Heart right ventricle (tissue), 16 donors: ENCODE measurements at regions not wholly inside any gene's neighbourhood (a gene's known extent, or its start where the extent isn't known, plus 50 kb on each side); places are given as distances from the start of the nearest gene placed in this dataset.
A peak's percentile ranks its signal among the peaks of the same experiment; 100 is the strongest.

ENCODE experiments used
- ATAC-seq, 8 donors: fragments of 200-7000 bp; cut with Tn5 transposase; one replicate each; pipeline ENCODE4 v1.9.1; 2020; ENCODE audit warnings: mild to moderate bottlenecking in 8 of 8, moderate library complexity in 8 of 8, moderate number of reproducible peaks in 1 of 8
- DNase-seq, 2 donors: peaks; one replicate each; pipeline ENCODE4 v3.0.0-alpha.2; 2020
- H3K27ac ChIP-seq, 10 donors: fragments of 200-600 bp; sonication (generic) in 2 of 10; one replicate each; pipeline versions ENCODE4 v1.5.0 to v1.8.0; 2020 to 2022; ENCODE audit warnings: mild to moderate bottlenecking in 3 of 10
- H3K27me3 ChIP-seq, 7 donors: fragments of 200-600 bp; one replicate each; pipeline ENCODE4 v1.8.0; 2021 to 2022; ENCODE audit warnings: mild to moderate bottlenecking in 2 of 7
- H3K36me3 ChIP-seq, 9 donors: fragments of 200-600 bp; sonication (generic) in 1 of 9; one replicate each; pipeline versions ENCODE4 v1.5.0 to v1.8.0; 2020 to 2022; ENCODE audit warnings: mild to moderate bottlenecking in 2 of 9
- H3K4me1 ChIP-seq, 9 donors: fragments of 200-600 bp; sonication (generic) in 1 of 9; one replicate each; pipeline versions ENCODE4 v1.5.0 to v1.8.0; 2020 to 2022; ENCODE audit warnings: mild to moderate bottlenecking in 4 of 9
- H3K4me3 ChIP-seq, 10 donors: fragments of 200-600 bp; sonication (generic) in 2 of 10; one replicate each; pipeline versions ENCODE4 v1.5.0 to v1.8.0; 2020 to 2022; ENCODE audit warnings: mild to moderate bottlenecking in 7 of 10, moderate library complexity in 2 of 10
- H3K9me3 ChIP-seq, 11 donors: fragments of 200-600 bp in 10 of 11; sonication (generic) in 2 of 11; one replicate each; pipeline versions ENCODE4 v1.5.0 to v1.8.0; 2013 to 2022; ENCODE audit warnings: mild to moderate bottlenecking in 2 of 11, control low read depth in 1 of 11, moderate library complexity in 1 of 11
- WGBS, 2 donors: extraction: QIAGEN DNeasy Blood & Tissue Kit; methylation state at CpG; one replicate each; pipeline ENCODE4 v1.1.7; 2013; ENCODE audit warnings: inconsistent platforms in 1 of 2; 5-methylcytosine and 5-hydroxymethylcytosine counted together
- intact Hi-C, 10 donors: fragments of 100-400 bp; cut with DNase I; formaldehyde crosslinking; loops; one replicate each; pipeline versions ENCODE4 v1.11.1 to v1.14.2; 2022
- TF ChIP-seq, protein P1 (sequence below), 9 donors: fragments of 200-600 bp; sonication (generic) in 2 of 9; IDR thresholded peaks; one replicate each; pipeline versions ENCODE4 v1.5.0 to v1.8.0; 2021 to 2022; ENCODE audit warnings: antibody characterized with exemption in 9 of 9, mild to moderate bottlenecking in 5 of 9, moderate library complexity in 1 of 9
- donor health status: Arrhythmogenic right ventricular cardiomyopathy.
- donor health status: ischemic (EF 13 %, LVEDD 7.1; RV severe dilation, severe dysfunction).
- donor health status: healthy with polysubstance abuse.
- donor health status: DM: no; HTN: yes; CAD: no.
- donor health status: DM: no; HTN: no; CAD: no.
- donor health status: ischemic (EF 25% LVEDD 6.9; RV normal size, moderate dysfunction).
- donor health status: ischemic (EF 25% LVEDD 5.7; RV mildly dilated, moderate dysfunction).
- donor health status: healthy.
- donor health status: DM: yes; HTN: yes; CAD: no.
- donor health status: Ischemic cardiomyopathy.
- donor health status: ischemic (EF 35%, LVEDD 5.7; RV mildly dilated, moderate dysfunction).
- donor health status: nonischemic (EF 11% LVEDD 7.7; RV severe dilation, severe dysfunction).
- donor health status: DM: yes; HTN: yes; CAD: no.
- donor health status: PGD.
- donor health status: ischemic (EF 29% LVEDD 5.4; RV normal size, mild dysfunction).
- donor health status: nonischemic (EF 23%, LVEDD 6.1; RV moderate dilation, normal function).

DNA sequence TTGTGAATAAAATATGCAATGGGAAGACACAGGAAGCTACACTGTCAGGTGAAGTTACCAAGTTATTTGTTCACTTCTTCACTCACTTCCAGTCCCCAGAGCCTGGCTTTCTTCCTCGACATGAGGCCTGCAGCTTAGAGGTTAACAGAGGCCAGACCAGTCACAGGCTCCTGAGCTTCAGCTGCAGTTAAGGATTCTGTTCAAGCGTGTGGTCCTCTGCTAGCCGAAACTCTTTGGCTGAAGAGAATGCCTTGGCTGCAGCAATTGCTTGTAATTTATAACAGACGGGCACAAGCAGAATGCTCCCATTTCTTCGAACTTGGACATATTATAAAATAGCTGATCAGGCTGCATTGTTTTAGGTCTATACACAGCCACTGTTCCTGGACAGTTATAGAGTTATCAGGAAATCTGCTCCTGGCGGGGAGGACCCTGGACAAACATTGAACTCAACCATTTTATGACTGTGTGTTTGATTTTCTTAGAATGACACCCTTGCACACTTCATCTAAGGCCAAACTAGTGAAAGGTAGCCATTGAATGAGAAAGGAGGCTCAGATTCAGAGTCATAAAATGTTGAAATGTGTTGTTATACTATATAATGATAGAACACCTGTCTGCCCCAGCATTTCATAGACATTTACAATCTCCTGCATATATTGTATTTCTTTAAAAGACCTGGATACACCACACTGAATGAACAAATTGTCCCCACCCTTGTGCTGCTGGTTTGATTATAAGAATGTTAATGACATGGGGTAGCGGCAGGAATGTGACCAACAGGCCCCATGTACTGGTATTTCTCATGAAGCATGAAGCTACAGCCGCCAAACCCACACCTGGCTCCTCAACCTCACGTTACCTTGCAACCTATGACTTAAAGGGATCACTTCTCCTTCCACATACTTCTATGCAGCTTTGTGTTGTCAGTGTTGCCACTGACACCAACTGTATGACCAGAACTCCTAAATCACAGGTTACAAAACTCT is 153.6 kb downstream of the TDRD15 start:
- H3K36me3 ChIP-seq: no peaks in the 10 kb centered on the region
- H3K9me3 ChIP-seq: no peaks in the 10 kb centered on the region
- DNase-seq: no peak
- no peaks in the 10 kb centered on the region for H3K27me3 ChIP-seq
- 79 to 91% methylated on average over 9 of the region's 9 CpGs for WGBS, 2 donors
- peak overlapping the region in 1 of 10 donors; percentile 7 for H3K27ac ChIP-seq
- peak in 1 of 8 donors; percentile 27 for ATAC-seq
- TF ChIP-seq, protein P1, sequence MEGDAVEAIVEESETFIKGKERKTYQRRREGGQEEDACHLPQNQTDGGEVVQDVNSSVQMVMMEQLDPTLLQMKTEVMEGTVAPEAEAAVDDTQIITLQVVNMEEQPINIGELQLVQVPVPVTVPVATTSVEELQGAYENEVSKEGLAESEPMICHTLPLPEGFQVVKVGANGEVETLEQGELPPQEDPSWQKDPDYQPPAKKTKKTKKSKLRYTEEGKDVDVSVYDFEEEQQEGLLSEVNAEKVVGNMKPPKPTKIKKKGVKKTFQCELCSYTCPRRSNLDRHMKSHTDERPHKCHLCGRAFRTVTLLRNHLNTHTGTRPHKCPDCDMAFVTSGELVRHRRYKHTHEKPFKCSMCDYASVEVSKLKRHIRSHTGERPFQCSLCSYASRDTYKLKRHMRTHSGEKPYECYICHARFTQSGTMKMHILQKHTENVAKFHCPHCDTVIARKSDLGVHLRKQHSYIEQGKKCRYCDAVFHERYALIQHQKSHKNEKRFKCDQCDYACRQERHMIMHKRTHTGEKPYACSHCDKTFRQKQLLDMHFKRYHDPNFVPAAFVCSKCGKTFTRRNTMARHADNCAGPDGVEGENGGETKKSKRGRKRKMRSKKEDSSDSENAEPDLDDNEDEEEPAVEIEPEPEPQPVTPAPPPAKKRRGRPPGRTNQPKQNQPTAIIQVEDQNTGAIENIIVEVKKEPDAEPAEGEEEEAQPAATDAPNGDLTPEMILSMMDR (IDR thresholded peaks at IDR 0.05): no peak
- peaks cover 0 to 37% (median 0%) of the 10 kb centered on the region in 9 donors for H3K4me1 ChIP-seq
- H3K4me3 ChIP-seq: no peak overlapping the region
- intact Hi-C loops: no loop called here

DNA sequence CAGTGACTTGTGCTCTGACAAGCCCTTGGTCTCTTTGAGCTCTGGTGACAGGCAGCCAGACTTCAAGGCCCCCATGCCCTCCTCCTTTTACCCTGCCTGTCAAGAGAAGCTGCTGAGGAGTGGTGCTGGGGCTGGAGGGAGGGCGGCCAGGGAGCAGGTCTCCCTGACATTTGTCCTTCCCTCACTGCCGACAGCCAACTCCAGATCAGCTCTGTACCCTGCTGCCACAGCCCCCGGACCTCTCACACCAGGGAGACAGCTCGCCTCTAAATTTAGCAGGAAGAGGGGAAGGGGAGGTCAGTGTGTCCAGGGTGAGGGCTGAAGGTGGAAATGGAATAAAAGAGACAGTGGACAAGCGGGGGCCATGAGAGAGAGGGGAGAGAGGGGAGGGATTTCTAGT is 155.8 kb downstream of the TDRD15 start:
- Histone ChIP-seq H3K27me3 (no peaks in the 10 kb centered on the region), H3K4me3 (no peak overlapping the region), H3K9me3 (no peaks in the 10 kb centered on the region), H3K27ac (peak overlapping the region in 7 of 10 donors; percentile 14 to 69 (median 41)), H3K4me1 (peaks cover 0 to 37% (median 0%) of the 10 kb centered on the region in 9 donors), H3K36me3 (no peaks in the 10 kb centered on the region)
- TF ChIP-seq, protein P1 (IDR thresholded peaks at IDR 0.05): no peak
- ATAC-seq: peak; percentile 23 to 91 (median 58)
- WGBS, 2 donors: 21 to 44% methylated on average over 5 of the region's 5 CpGs
- peak in 1 of 2 donors; percentile 56 for DNase-seq
- intact Hi-C loops: no loop called here

DNA sequence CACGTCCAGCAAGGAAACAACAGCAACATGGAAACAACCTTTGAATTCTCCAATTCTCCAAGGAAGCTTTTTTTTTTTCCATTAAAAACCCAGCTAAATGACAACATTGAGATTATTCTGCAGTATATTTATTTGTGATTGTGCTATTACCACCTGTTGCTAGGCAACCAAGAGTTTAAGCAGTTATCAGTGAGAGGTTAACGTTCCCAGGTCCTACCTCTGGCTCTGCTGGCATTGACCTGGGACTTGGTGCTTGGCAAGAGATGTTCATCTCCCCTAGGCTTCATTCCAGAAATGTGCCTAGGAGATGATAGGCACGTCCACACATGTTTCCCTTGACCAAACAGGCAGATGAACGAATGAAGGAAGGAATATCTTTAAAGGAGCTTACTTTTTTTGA is 157.0 kb downstream of the TDRD15 start:
- WGBS, 2 donors: 41 to 50% methylated on average over 4 of the region's 4 CpGs
- Histone ChIP-seq H3K4me3 (no peak overlapping the region), H3K4me1 (peaks cover 0 to 29% (median 0%) of the 10 kb centered on the region in 9 donors), H3K27ac (peak overlapping the region in 2 of 10 donors; percentile 67 to 69), H3K36me3 (no peaks in the 10 kb centered on the region), H3K9me3 (no peaks in the 10 kb centered on the region), H3K27me3 (no peaks in the 10 kb centered on the region)
- TF ChIP-seq, protein P1 (IDR thresholded peaks at IDR 0.05): no peak
- no peak for DNase-seq
- ATAC-seq: no peak
- intact Hi-C loops: no loop called here

DNA sequence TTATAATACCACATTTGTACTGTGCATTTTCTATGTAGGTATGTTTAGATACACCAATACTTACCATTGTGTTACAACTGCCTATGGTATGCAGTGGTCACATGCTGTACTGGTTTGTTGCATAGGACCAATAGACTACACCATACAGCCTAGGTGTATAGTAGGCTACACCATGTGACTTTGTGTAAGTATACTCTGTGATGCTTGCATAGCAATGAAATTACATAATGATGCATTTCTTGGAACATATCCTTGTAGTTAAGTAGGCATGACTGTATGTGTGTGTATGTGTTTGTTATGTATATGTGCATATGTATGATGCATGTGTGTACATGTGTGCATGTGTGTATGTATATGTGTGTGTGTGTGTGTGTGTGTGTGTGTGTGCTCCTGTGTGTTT is 157.6 kb downstream of the TDRD15 start:
- Histone ChIP-seq H3K4me1 (peaks cover 0 to 26% (median 0%) of the 10 kb centered on the region in 9 donors), H3K9me3 (no peaks in the 10 kb centered on the region), H3K27me3 (no peaks in the 10 kb centered on the region), H3K4me3 (no peak overlapping the region), H3K27ac (no peak overlapping the region), H3K36me3 (no peaks in the 10 kb centered on the region)
- no peak for ATAC-seq
- TF ChIP-seq, protein P1 (IDR thresholded peaks at IDR 0.05): no peak
- DNase-seq: no peak
- intact Hi-C loops: no loop called here
